OCI-LY7 (cell line): ENCODE measurements at regions not wholly inside any gene's neighbourhood (a gene's known extent, or its start where the extent isn't known, plus 50 kb on each side); places are given as distances from the start of the nearest gene placed in this dataset.

Experiments used
- BruUV-seq: library from RNA; stranded (reverse); fragments of 400-500 nt; replicated peaks from 2 replicates; lab custom pipeline; 2021; lab: Mats Ljungman, UMichigan
- CTCF ChIA-PET: fragments of 300-600 bp; sonication (Branson Sonifier 250); formaldehyde crosslinking; loops from one replicate; lab custom pipeline; 2022; ENCODE audit warnings: antibody characterized with exemption; ENCODE audit not compliant: unreplicated experiment; lab: Charles Lee
- POLR2A ChIA-PET: fragments of 300-600 bp; sonication (Branson Sonifier 250); formaldehyde crosslinking; loops from one replicate; lab custom pipeline; 2022; ENCODE audit warnings: antibody characterized with exemption; lab: Charles Lee
- DNase-seq: peaks from one replicate; pipeline ENCODE4 v3.0.0-alpha.2; 2015; ENCODE audit warnings: low spot score
- H2AFZ ChIP-seq: fragments of 200-600 bp; sonication (generic), shearing (Covaris generic); 2 replicates; pipeline ENCODE4 v1.6.1; 2014; ENCODE audit warnings: mild to moderate bottlenecking, antibody characterized with exemption, low read length, moderate library complexity
- H3K27ac ChIP-seq: fragments of 200-600 bp; sonication (generic); 2 replicates; pipeline ENCODE4 v1.5.1; 2014; ENCODE audit warnings: mixed run types, low read depth, mild to moderate bottlenecking, moderate library complexity, low read length, inconsistent platforms; ENCODE audit not compliant: poor library complexity, severe bottlenecking
- H3K36me3 ChIP-seq: fragments of 200-600 bp; sonication (generic); 2 replicates; pipeline ENCODE4 v1.6.1; 2014; ENCODE audit warnings: mild to moderate bottlenecking, antibody characterized with exemption, low read length, moderate library complexity, mixed read lengths; ENCODE audit not compliant: insufficient read depth
- H3K4me1 ChIP-seq: fragments of 200-600 bp; sonication (generic); 2 replicates; pipeline ENCODE4 v1.5.1; 2014; ENCODE audit warnings: mild to moderate bottlenecking, low read length; ENCODE audit not compliant: insufficient read depth, poor library complexity, severe bottlenecking
- H3K4me2 ChIP-seq: fragments of 200-600 bp; sonication (generic); 2 replicates; pipeline ENCODE4 v1.6.1; 2014; ENCODE audit warnings: mild to moderate bottlenecking, low read length
- H3K4me3 ChIP-seq: fragments of 200-600 bp; sonication (generic); 2 replicates; pipeline ENCODE4 v1.5.1; 2014; ENCODE audit warnings: mild to moderate bottlenecking, low read depth, low read length; ENCODE audit not compliant: poor library complexity, severe bottlenecking
- H3K79me2 ChIP-seq: fragments of 200-600 bp; sonication (generic); 2 replicates; pipeline ENCODE4 v1.6.1; 2016; ENCODE audit warnings: low read depth, mild to moderate bottlenecking, low read length, moderate library complexity, mixed read lengths; ENCODE audit not compliant: insufficient read depth
- H3K9me2 ChIP-seq: fragments of 200-600 bp; sonication (generic); 2 replicates; pipeline ENCODE4 v1.6.1; 2016; ENCODE audit warnings: mild to moderate bottlenecking, low read length, mixed read lengths; ENCODE audit not compliant: insufficient read depth
- H3K9me3 ChIP-seq: fragments of 200-600 bp; sonication (generic); 2 replicates; pipeline ENCODE4 v1.6.1; 2014; ENCODE audit warnings: mild to moderate bottlenecking, mixed run types, low read length, mixed read lengths
- H4K20me1 ChIP-seq: fragments of 200-600 bp; sonication (generic); 2 replicates; pipeline ENCODE4 v1.6.1; 2014; ENCODE audit warnings: mild to moderate bottlenecking, antibody characterized with exemption, low read length, moderate library complexity, mixed read lengths; ENCODE audit not compliant: insufficient read depth
- CTCF ChIP-seq: fragments of 200-600 bp; sonication (generic); conservative IDR thresholded peaks from 2 replicates; pipeline ENCODE4 v1.5.1; 2014; ENCODE audit warnings: mild to moderate bottlenecking, antibody characterized with exemption, low read length, moderate library complexity, mixed read lengths
- EZH2phosphoT487 ChIP-seq: fragments of 200-600 bp; sonication (generic); IDR thresholded peaks from 2 replicates; pipeline ENCODE4 v1.6.1; 2018; ENCODE audit warnings: low read depth, borderline replicate concordance, mild to moderate bottlenecking, mixed run types, antibody characterized with exemption, low read length, moderate library complexity, mixed read lengths
- intact Hi-C: fragments of 100-400 bp; cut with micrococcal nuclease; formaldehyde crosslinking; loops from one replicate; pipeline ENCODE4 v1.10.0; 2022; ENCODE audit not compliant: unreplicated experiment

DNA sequence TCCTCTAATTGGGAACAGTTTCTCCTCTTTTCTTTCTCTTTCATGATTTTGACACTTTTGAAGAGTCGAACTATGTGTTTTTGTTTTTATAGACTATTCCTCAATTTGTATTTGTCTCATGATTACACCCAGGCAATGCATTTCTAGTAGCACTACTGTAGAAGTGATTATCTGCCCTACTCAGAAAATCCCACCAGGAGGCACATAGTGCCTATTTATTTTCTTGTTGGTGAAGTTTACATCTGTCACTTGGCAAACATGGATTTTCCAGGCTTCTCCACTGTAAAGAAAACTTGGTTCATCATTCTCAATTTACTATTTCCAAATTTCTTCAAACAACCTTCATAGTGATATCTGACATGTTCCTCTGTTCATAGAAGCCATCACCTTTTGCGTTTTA lies 893.9 kb downstream of the CCSER2 start:
- H3K4me2 ChIP-seq, result no peak overlapping the region
- no peaks in the 10 kb centered on the region for H3K36me3 ChIP-seq
- no peak overlapping the region for H3K4me3 ChIP-seq
- no peaks in the 10 kb centered on the region for H3K9me2 ChIP-seq
- ChIA-PET POLR2A (interaction anchor here (0.6 kb wide), 1 partner anchor 43 kb away, joined by 3 read pairs; no protein-coding TSS in a partner anchor), CTCF (no interaction called here)
- no peaks in the 10 kb centered on the region for H3K79me2 ChIP-seq
- no peak for TF ChIP-seq EZH2phosphoT487
- no peak for TF ChIP-seq CTCF
- H3K27ac ChIP-seq, result no peak overlapping the region
- H4K20me1 ChIP-seq, result no peaks in the 10 kb centered on the region
- DNase-seq, result no peak
- H3K9me3 ChIP-seq, result no peaks in the 10 kb centered on the region
- BruUV-seq, result no TSS peak
- no peak overlapping the region for H2AFZ ChIP-seq
- intact Hi-C loops, result no loop called here
- H3K4me1 ChIP-seq, result no peaks in the 10 kb centered on the region

GRCh38 chr10:85224366-85224940 lies 896.1 kb downstream of the CCSER2 start:
- no peak overlapping the region for H3K4me2 ChIP-seq
- no peaks in the 10 kb centered on the region for H3K79me2 ChIP-seq
- H3K36me3 ChIP-seq, result no peaks in the 10 kb centered on the region
- no peaks in the 10 kb centered on the region for H3K4me1 ChIP-seq
- intact Hi-C loops, result no loop called here
- H3K4me3 ChIP-seq, result no peak overlapping the region
- no peaks in the 10 kb centered on the region for H3K9me2 ChIP-seq
- ChIA-PET CTCF (no interaction called here), POLR2A (no interaction called here)
- BruUV-seq, result no TSS peak
- no peaks in the 10 kb centered on the region for H4K20me1 ChIP-seq
- no peak for DNase-seq
- no peaks in the 10 kb centered on the region for H3K9me3 ChIP-seq
- no peak overlapping the region for H3K27ac ChIP-seq
- no peak for TF ChIP-seq CTCF
- no peak for TF ChIP-seq EZH2phosphoT487
- H2AFZ ChIP-seq, result no peak overlapping the region

- DNase-seq, result no peak
- no peaks in the 10 kb centered on the region for H3K4me1 ChIP-seq
- no peaks in the 10 kb centered on the region for H3K9me3 ChIP-seq
- TF ChIP-seq CTCF, result no peak
- TF ChIP-seq EZH2phosphoT487, result no peak
- no peaks in the 10 kb centered on the region for H4K20me1 ChIP-seq
- H3K27ac ChIP-seq, result no peak overlapping the region
- no TSS peak for BruUV-seq
- no peak overlapping the region for H2AFZ ChIP-seq
- H3K9me2 ChIP-seq, result no peaks in the 10 kb centered on the region
- no peak overlapping the region for H3K4me3 ChIP-seq
- CTCF ChIA-PET, result no interaction called here
- H3K4me2 ChIP-seq, result no peak overlapping the region
- intact Hi-C loops, result no loop called here
- POLR2A ChIA-PET, result no interaction called here
- H3K36me3 ChIP-seq, result no peaks in the 10 kb centered on the region
- H3K79me2 ChIP-seq, result no peaks in the 10 kb centered on the region
Measured at GRCh38 chr10:85225311-85225710, 896.9 kb downstream of the CCSER2 start.
